PFSK-1 (cell line): ENCODE measurements at regions not wholly inside any gene's neighbourhood (a gene's known extent, or its start where the extent isn't known, plus 50 kb on each side); places are given as distances from the start of the nearest gene placed in this dataset.

Source experiments
- FOXP2 ChIP-seq: optimal IDR thresholded peaks from 2 replicates; pipeline ENCODE3; 2011; ENCODE audit warnings: borderline replicate concordance, control low read depth, inconsistent platforms; ENCODE audit not compliant: insufficient read depth; ENCODE audit errors: extremely low read length, extremely low read depth
- POLR2AphosphoS5 ChIP-seq: IDR thresholded peaks from 2 replicates; pipeline ENCODE4 v1.6.1; 2012; ENCODE audit warnings: low read depth, mild to moderate bottlenecking, control low read depth, low read length, moderate library complexity
- REST ChIP-seq, 2 experiments: IDR thresholded peaks; 2 replicates each; pipeline versions ENCODE4 v1.6.1 to v1.8.0; 2011 to 2012; ENCODE audit warnings: low read depth in 2 of 2, low read length in 2 of 2, control low read depth in 1 of 2, inconsistent platforms in 1 of 2, mild to moderate bottlenecking in 1 of 2, moderate library complexity in 1 of 2; ENCODE audit not compliant: insufficient read depth in 1 of 2
- SIN3A ChIP-seq: IDR thresholded peaks from 2 replicates; pipeline ENCODE4 v1.6.1; 2012; ENCODE audit warnings: mild to moderate bottlenecking, low read length, moderate library complexity, borderline replicate concordance; ENCODE audit not compliant: insufficient read depth
- TAF1 ChIP-seq: IDR thresholded peaks from 2 replicates; pipeline ENCODE4 v1.6.1; 2012; ENCODE audit warnings: low read length, control low read depth, borderline replicate concordance; ENCODE audit not compliant: insufficient read depth

GRCh38 chr1:80427881-80428280, 1372.9 kb upstream of the ADGRL2 start:
- TF ChIP-seq FOXP2 (no peak), TAF1 (no peak), REST (IDR thresholded peaks at IDR 0.05; ENCODE audit: insufficient read depth in 1 of 2, low read depth in 2 of 2, low read length in 2 of 2) (no peak), SIN3A (no peak), POLR2AphosphoS5 (no peak)

DNA sequence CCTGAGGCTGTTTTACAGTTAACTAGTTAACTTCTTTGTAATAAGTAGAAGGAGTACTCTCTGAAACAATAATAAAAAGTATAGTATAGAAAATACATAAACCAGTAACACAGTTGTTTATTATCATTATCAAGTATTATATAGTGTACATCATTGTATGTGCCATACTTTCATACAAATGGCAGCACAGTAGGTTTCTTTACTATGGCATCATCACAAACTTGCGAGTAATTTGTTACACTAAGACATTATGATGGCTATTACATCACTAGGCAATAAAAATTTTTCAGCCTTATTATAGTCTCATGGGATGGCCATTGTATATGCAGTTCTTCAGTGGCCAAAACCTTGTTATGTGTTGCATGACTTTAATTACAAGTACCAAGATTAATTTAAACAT, 1376.5 kb upstream of the ADGRL2 start:
- TF ChIP-seq REST (IDR thresholded peaks at IDR 0.05; ENCODE audit: insufficient read depth in 1 of 2, low read depth in 2 of 2, low read length in 2 of 2): no peak
- TF ChIP-seq FOXP2: no peak
- no peak for TF ChIP-seq POLR2AphosphoS5
- no peak for TF ChIP-seq TAF1
- TF ChIP-seq SIN3A: no peak

- TF ChIP-seq TAF1 (no peak), POLR2AphosphoS5 (no peak), FOXP2 (no peak), REST (IDR thresholded peaks at IDR 0.05; ENCODE audit: insufficient read depth in 1 of 2, low read depth in 2 of 2, low read length in 2 of 2) (no peak), SIN3A (no peak)
Measured at GRCh38 chr1:80418134-80418533, 1382.6 kb upstream of the ADGRL2 start.

- TF ChIP-seq FOXP2 (no peak), REST (IDR thresholded peaks at IDR 0.05; ENCODE audit: insufficient read depth in 1 of 2, low read depth in 2 of 2, low read length in 2 of 2) (no peak), POLR2AphosphoS5 (no peak), SIN3A (no peak), TAF1 (no peak)
Measured at GRCh38 chr1:80417671-80418070, 1383.1 kb upstream of the ADGRL2 start.

GRCh38 chr1:80413969-80414368, 1386.8 kb upstream of the ADGRL2 start:
- TF ChIP-seq SIN3A (no peak), TAF1 (no peak), FOXP2 (no peak), POLR2AphosphoS5 (no peak), REST (IDR thresholded peaks at IDR 0.05; ENCODE audit: insufficient read depth in 1 of 2, low read depth in 2 of 2, low read length in 2 of 2) (no peak)
